ENCODE measurements at regions not wholly inside any gene's neighbourhood (a gene's known extent, or its start where the extent isn't known, plus 50 kb on each side); places are given as distances from the start of the nearest gene placed in this dataset.

DNA sequence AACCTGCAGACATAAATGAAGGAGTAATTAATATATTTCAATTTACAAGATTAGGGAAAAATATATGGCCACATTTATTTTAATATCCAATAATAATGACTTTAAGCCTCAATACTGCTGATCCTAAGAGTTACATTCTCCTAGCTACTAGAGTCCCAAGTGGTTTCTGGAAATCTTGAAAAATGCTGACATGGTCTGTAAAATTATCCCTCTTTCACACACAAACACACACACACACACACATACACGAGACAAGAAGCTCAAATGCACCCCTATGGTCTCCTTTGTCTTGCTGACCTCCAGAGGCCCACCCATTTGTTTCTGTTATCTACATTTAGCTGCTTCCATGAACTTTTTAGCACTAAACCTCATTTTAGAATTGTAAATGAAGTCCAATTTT is 53.0 kb upstream of the USP15 start:
- TF ChIP-seq, protein P1, sequence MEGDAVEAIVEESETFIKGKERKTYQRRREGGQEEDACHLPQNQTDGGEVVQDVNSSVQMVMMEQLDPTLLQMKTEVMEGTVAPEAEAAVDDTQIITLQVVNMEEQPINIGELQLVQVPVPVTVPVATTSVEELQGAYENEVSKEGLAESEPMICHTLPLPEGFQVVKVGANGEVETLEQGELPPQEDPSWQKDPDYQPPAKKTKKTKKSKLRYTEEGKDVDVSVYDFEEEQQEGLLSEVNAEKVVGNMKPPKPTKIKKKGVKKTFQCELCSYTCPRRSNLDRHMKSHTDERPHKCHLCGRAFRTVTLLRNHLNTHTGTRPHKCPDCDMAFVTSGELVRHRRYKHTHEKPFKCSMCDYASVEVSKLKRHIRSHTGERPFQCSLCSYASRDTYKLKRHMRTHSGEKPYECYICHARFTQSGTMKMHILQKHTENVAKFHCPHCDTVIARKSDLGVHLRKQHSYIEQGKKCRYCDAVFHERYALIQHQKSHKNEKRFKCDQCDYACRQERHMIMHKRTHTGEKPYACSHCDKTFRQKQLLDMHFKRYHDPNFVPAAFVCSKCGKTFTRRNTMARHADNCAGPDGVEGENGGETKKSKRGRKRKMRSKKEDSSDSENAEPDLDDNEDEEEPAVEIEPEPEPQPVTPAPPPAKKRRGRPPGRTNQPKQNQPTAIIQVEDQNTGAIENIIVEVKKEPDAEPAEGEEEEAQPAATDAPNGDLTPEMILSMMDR (IDR thresholded peaks at IDR 0.05; ENCODE audit: poor library complexity, severe bottlenecking) = no peak
- H3K36me3 ChIP-seq (ENCODE audit: low read depth) = no peaks in the 10 kb centered on the region
- ATAC-seq (ENCODE audit: low read depth) (no peak), DNase-seq (ENCODE audit: low spot score) (no peak)
- H3K27ac ChIP-seq (ENCODE audit: poor library complexity, severe bottlenecking) = no peak overlapping the region
- no peaks in the 10 kb centered on the region for H3K27me3 ChIP-seq (ENCODE audit: insufficient read depth, poor library complexity, severe bottlenecking)
- H3K4me1 ChIP-seq (ENCODE audit: insufficient read depth, poor library complexity, severe bottlenecking) = no peaks in the 10 kb centered on the region
- H3K4me3 ChIP-seq (ENCODE audit: severe bottlenecking) = no peak overlapping the region
- no peaks in the 10 kb centered on the region for H3K9me3 ChIP-seq (ENCODE audit: severe bottlenecking)

All from RWPE2 (cell line).